ENCODE measurements at regions not wholly inside any gene's neighbourhood (a gene's known extent, or its start where the extent isn't known, plus 50 kb on each side); places are given as distances from the start of the nearest gene placed in this dataset.

DNA sequence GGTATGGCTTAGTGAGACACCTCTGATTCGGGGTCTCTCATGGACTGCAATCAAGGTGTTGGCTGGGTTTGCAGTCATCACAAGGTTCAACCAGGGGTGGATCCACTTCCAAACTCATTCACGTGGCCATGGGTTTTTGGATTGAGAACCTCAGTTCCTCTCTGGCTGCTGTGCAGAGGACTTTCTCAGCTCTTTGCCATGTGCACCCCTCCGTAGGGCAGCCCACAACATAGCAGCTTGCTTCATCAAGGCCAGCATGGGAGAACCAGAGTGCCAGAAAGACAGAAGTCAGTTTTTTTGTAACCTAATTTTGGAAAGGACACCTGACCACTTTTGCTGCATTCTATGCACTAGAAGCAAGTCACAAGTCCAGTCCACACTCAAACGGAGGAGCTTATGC is 154.9 kb downstream of the PJA1 start:
- H3K27ac ChIP-seq (ENCODE audit: insufficient read depth, low read depth, low read length) = no peak overlapping the region
- H3K79me2 ChIP-seq (ENCODE audit: control insufficient read depth, insufficient read depth, low read length) = no peaks in the 10 kb centered on the region
- FAIRE-seq (no peak), DNase-seq (ENCODE audit: low read depth, low spot score) (no peak)
- dilution Hi-C loops (cut with MboI; ENCODE audit: extremely low pct_ligation_motif_present, low sequenced_read_pairs) (no loop called here), intact Hi-C loops (cut with micrococcal nuclease) (no loop called here)
- H3K27me3 ChIP-seq (ENCODE audit: control insufficient read depth in 2 of 2, insufficient read depth in 2 of 2, low read length in 2 of 2) = no peaks in the 10 kb centered on the region
- no peak overlapping the region for H3K9ac ChIP-seq (replicated peaks; ENCODE audit: extremely low read depth, insufficient read depth, low read length)
- H3K4me1 ChIP-seq (ENCODE audit: control insufficient read depth, extremely low read depth, insufficient read depth, low read length) = no peaks in the 10 kb centered on the region
- no peaks in the 10 kb centered on the region for H3K36me3 ChIP-seq (ENCODE audit: control insufficient read depth in 2 of 2, extremely low read depth in 1 of 2, insufficient read depth in 2 of 2, low read length in 2 of 2)
- H3K4me2 ChIP-seq (ENCODE audit: insufficient read depth, low read length) = no peak overlapping the region
- H3K9me1 ChIP-seq (replicated peaks; ENCODE audit: control insufficient read depth, extremely low read depth, insufficient read depth, low read length) = no peaks in the 10 kb centered on the region
- POLR2A ChIA-PET = no interaction called here
- BruUV-seq (replicated peaks) = no TSS peak
- no peak overlapping the region for H3K4me3 ChIP-seq (replicated peaks in 1 of 3; ENCODE audit: insufficient read depth in 1 of 3, low read depth in 1 of 3, low read length in 3 of 3)
- TF ChIP-seq EZH2 (IDR thresholded peaks at IDR 0.05; ENCODE audit: borderline replicate concordance, low read depth, low read length, severe bottlenecking) (no peak), POLR2A (IDR thresholded peaks at IDR 0.05; ENCODE audit: low read depth, low read length) (no peak), FOS (IDR thresholded peaks at IDR 0.05; ENCODE audit: borderline replicate concordance, insufficient read depth, low read length) (no peak), JUN (IDR thresholded peaks at IDR 0.05; ENCODE audit: borderline replicate concordance, insufficient read depth, insufficient read length, low read depth) (no peak), GATA2 (IDR thresholded peaks at IDR 0.05; ENCODE audit: insufficient read depth, insufficient read length, low read depth, low read length) (no peak), POLR2AphosphoS5 (IDR thresholded peaks at IDR 0.05; ENCODE audit: insufficient read depth, low read depth, low read length) (no peak), MYC (IDR thresholded peaks at IDR 0.05; ENCODE audit: low read depth, low read length) (no peak)
- TF ChIP-seq, protein P1, sequence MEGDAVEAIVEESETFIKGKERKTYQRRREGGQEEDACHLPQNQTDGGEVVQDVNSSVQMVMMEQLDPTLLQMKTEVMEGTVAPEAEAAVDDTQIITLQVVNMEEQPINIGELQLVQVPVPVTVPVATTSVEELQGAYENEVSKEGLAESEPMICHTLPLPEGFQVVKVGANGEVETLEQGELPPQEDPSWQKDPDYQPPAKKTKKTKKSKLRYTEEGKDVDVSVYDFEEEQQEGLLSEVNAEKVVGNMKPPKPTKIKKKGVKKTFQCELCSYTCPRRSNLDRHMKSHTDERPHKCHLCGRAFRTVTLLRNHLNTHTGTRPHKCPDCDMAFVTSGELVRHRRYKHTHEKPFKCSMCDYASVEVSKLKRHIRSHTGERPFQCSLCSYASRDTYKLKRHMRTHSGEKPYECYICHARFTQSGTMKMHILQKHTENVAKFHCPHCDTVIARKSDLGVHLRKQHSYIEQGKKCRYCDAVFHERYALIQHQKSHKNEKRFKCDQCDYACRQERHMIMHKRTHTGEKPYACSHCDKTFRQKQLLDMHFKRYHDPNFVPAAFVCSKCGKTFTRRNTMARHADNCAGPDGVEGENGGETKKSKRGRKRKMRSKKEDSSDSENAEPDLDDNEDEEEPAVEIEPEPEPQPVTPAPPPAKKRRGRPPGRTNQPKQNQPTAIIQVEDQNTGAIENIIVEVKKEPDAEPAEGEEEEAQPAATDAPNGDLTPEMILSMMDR (IDR thresholded peaks at IDR 0.05; ENCODE audit: extremely low read depth in 1 of 2, insufficient read depth in 1 of 2, low read depth in 1 of 2, low read length in 2 of 2) = no peak
- TF ChIP-seq, protein P2, sequence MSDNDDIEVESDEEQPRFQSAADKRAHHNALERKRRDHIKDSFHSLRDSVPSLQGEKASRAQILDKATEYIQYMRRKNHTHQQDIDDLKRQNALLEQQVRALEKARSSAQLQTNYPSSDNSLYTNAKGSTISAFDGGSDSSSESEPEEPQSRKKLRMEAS (IDR thresholded peaks at IDR 0.05; ENCODE audit: insufficient read depth, insufficient read length) = no peak
- no peak overlapping the region for H2AFZ ChIP-seq (ENCODE audit: low read depth, low read length)
- H4K20me1 ChIP-seq (replicated peaks; ENCODE audit: control insufficient read depth, extremely low read depth, insufficient read depth, low read length) = no peaks in the 10 kb centered on the region
- CTCF ChIA-PET = no interaction called here
- no peaks in the 10 kb centered on the region for H3K9me3 ChIP-seq (replicated peaks; ENCODE audit: control insufficient read depth, insufficient read depth, low read length)

All from endothelial cell of umbilical vein (primary cell).